Central memory CD8-positive, alpha-beta T cell (primary cell): ENCODE measurements at regions not wholly inside any gene's neighbourhood (a gene's known extent, or its start where the extent isn't known, plus 50 kb on each side); places are given as distances from the start of the nearest gene placed in this dataset.
"Not testable (repeated sequence)": the region's sequence is repeated elsewhere in the genome, so short reads cannot be mapped to it uniquely, and the experiment has no call there.

Experiments used
- ATAC-seq: fragments of 150-1000 bp; cut with Tn5 transposase; replicated peaks from 2 replicates; pipeline ENCODE4 v1.10.0; 2022; ENCODE audit warnings: mild to moderate bottlenecking, moderate FRiP score, moderate number of reproducible peaks; ENCODE audit not compliant: poor library complexity, severe bottlenecking; ENCODE audit errors: extremely low read depth
- DNase-seq, 2 donors: peaks; one replicate each; pipeline ENCODE4 v3.0.0; 2021; ENCODE audit warnings: low spot score in 2 of 2
- H3K27ac Mint-ChIP-seq: one replicate; pipeline ENCODE4 v1.8.0; 2022; ENCODE audit warnings: low read depth, mild to moderate bottlenecking, moderate library complexity, mixed read lengths
- H3K27me3 Mint-ChIP-seq: one replicate; pipeline ENCODE4 v1.8.0; 2022; ENCODE audit warnings: mixed read lengths
- H3K36me3 Mint-ChIP-seq: one replicate; pipeline ENCODE4 v1.8.0; 2022; ENCODE audit warnings: mild to moderate bottlenecking, moderate library complexity, mixed read lengths; ENCODE audit not compliant: insufficient read depth
- H3K4me1 Mint-ChIP-seq: one replicate; pipeline ENCODE4 v1.8.0; 2022; ENCODE audit warnings: mixed read lengths
- H3K4me3 Mint-ChIP-seq: one replicate; pipeline ENCODE4 v1.8.0; 2022; ENCODE audit warnings: mild to moderate bottlenecking, moderate library complexity, mixed read lengths
- H3K9me3 Mint-ChIP-seq: one replicate; pipeline ENCODE4 v1.8.0; 2022; ENCODE audit warnings: mixed read lengths

DNA sequence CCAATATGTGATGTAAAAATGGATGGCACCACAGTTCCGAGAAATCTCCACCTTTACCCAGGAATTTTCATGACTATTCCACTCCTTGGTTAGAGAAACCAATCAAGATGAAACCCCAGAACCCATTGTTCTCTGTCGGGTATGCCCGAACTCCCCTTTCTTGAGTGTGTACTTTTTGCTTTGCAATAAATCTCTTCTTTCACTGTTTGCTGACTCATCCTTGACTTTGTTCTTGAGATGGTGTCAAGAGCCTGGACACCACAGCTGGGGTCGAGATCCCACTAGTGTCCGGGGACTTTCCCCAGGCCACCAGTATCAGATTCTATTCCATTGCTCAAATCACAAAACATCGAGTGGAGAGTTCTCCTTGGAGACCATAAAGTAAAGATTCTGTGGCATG lies 240.9 kb downstream of the FAM72C start:
- H3K36me3 Mint-ChIP-seq, H3K9me3 Mint-ChIP-seq, DNase-seq, H3K4me1 Mint-ChIP-seq, H3K4me3 Mint-ChIP-seq, ATAC-seq: not testable (repeated sequence)
- Mint-ChIP-seq H3K27me3 (peaks cover 10% of the 10 kb centered on the region), H3K27ac (peak overlapping the region; percentile 6)

- Mint-ChIP-seq H3K4me3 (peak overlapping the region; percentile 68), H3K27ac (peak overlapping the region; percentile 92), H3K27me3 (peaks cover 10% of the 10 kb centered on the region)
- not testable (repeated sequence) for H3K9me3 Mint-ChIP-seq, H3K4me1 Mint-ChIP-seq, H3K36me3 Mint-ChIP-seq
- DNase-seq (peak in 1 of 2 donors; percentile 53), ATAC-seq (peak; percentile 72)
These were observed 242.2 kb downstream of the FAM72C start for GRCh38 chr1:143729449-143730111.

DNA sequence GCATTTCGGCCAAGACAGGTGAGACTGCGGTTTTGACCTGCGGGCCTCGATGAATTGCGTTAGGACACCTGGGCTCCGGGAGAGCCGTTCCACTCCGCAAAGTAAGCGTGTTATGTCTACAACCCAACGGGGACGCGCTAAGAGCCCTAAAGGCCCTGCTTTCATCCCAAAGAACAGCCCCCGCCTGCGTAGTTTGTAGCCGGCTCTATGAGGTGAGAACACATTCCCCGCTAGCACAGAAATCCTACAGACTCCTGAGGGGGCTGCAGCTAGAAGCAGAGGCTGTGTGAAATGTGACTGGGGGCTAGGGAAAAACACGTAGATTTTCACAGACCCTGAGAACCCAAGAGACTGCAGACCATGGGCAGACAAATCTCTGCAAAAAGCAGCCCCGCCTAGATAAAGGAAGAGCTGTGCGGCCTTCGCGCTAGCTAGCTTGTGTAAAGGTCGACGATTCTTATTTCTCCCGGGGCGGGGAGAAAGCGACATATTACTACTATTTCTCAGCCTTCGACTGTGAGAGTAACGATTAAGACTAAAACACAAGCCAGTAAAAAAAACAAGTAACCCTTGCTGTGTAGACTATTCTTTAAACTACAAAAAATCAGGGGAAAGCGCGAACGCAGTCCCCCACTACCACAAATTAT lies 242.9 kb downstream of the FAM72C start:
- H3K9me3 Mint-ChIP-seq, H3K36me3 Mint-ChIP-seq, H3K4me1 Mint-ChIP-seq, DNase-seq: not testable (repeated sequence)
- peak; percentile 85 for ATAC-seq
- H3K27ac Mint-ChIP-seq: peak overlapping the region; percentile 92
- peaks cover 10% of the 10 kb centered on the region for H3K27me3 Mint-ChIP-seq
- peak overlapping the region; percentile 68 for H3K4me3 Mint-ChIP-seq

- Mint-ChIP-seq H3K36me3 (peaks cover 5% of the 10 kb centered on the region), H3K4me3 (no peak overlapping the region), H3K27ac (no peak overlapping the region), H3K9me3 (no peaks in the 10 kb centered on the region), H3K4me1 (no peaks in the 10 kb centered on the region), H3K27me3 (peaks cover 9% of the 10 kb centered on the region)
- DNase-seq: no peak
- ATAC-seq: no peak
These were observed 244.5 kb downstream of the FAM72C start for GRCh38 chr1:143727263-143727662.

GRCh38 chr1:143721024-143721373 lies 250.8 kb downstream of the FAM72C start:
- H3K36me3 Mint-ChIP-seq: no peaks in the 10 kb centered on the region
- H3K9me3 Mint-ChIP-seq: no peaks in the 10 kb centered on the region
- peaks cover 10% of the 10 kb centered on the region for H3K4me1 Mint-ChIP-seq
- peak overlapping the region; percentile 77 for H3K4me3 Mint-ChIP-seq
- DNase-seq: no peak
- peak overlapping the region; percentile 32 for H3K27ac Mint-ChIP-seq
- H3K27me3 Mint-ChIP-seq: peaks cover 20% of the 10 kb centered on the region
- ATAC-seq: no peak

- no peak for DNase-seq
- Mint-ChIP-seq H3K27me3 (peaks cover 20% of the 10 kb centered on the region), H3K9me3 (no peaks in the 10 kb centered on the region), H3K4me1 (peaks cover 10% of the 10 kb centered on the region), H3K4me3 (peak overlapping the region; percentile 77), H3K27ac (peak overlapping the region; percentile 32), H3K36me3 (no peaks in the 10 kb centered on the region)
- peak; percentile 54 for ATAC-seq
These were observed 251.4 kb downstream of the FAM72C start for GRCh38 chr1:143720087-143721023.

DNA sequence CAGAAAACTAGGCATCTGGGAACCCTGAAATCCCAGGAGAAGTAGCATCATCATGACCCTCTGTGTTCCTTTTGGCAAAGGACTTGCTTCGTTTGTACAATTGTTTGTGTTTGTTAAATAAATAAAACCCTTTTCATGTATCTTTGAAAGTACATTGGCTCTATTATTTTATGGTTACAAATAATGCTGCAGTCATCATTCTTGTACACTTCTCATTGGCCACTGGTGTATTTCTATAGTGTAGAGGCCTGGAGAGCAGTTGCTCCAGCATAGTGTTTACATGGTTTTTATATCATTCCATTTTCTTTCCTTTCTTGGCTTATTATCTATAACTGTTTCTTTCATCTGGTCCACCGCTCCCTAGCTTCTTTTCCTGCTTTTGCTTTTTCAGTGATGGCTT lies 253.3 kb downstream of the FAM72C start:
- DNase-seq (no peak), ATAC-seq (no peak)
- H3K27ac Mint-ChIP-seq: no peak overlapping the region
- no peaks in the 10 kb centered on the region for H3K36me3 Mint-ChIP-seq
- no peaks in the 10 kb centered on the region for H3K9me3 Mint-ChIP-seq
- peaks cover 10% of the 10 kb centered on the region for H3K4me1 Mint-ChIP-seq
- H3K4me3 Mint-ChIP-seq: no peak overlapping the region
- H3K27me3 Mint-ChIP-seq: peaks cover 26% of the 10 kb centered on the region

DNA sequence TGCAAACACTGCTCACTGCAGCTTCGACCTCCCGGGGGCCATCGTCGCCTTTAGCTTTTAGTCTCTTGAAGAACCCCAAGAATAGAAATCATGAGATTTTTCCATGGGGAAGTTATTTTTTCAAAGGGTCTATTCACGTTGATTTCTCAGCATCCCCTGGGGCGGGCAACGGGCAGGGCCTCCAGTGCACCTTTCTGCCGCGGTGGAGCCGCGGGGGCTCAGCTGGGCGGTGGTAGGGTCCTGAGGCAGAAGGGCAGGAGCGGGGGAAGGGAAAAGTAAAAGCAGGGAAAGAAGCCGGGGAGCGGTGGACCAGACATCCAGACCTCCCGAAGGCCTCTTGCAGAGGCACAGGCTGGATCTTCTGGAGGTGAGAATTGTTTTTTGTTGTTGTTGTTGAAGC lies 253.8 kb downstream of the FAM72C start:
- H3K36me3 Mint-ChIP-seq: no peaks in the 10 kb centered on the region
- no peak overlapping the region for H3K4me3 Mint-ChIP-seq
- H3K27me3 Mint-ChIP-seq: peaks cover 21% of the 10 kb centered on the region

GRCh38 chr1:143717434-143717833 lies 254.4 kb downstream of the FAM72C start:
- Mint-ChIP-seq H3K27me3 (peaks cover 20% of the 10 kb centered on the region), H3K4me1 (peaks cover 10% of the 10 kb centered on the region), H3K27ac (no peak overlapping the region), H3K36me3 (no peaks in the 10 kb centered on the region), H3K4me3 (no peak overlapping the region), H3K9me3 (no peaks in the 10 kb centered on the region)
- ATAC-seq (no peak), DNase-seq (no peak)

More for the DNA sequence above, 253.8 kb downstream of the FAM72C start:
- DNase-seq (no peak), ATAC-seq (no peak)
- peaks cover 10% of the 10 kb centered on the region for H3K4me1 Mint-ChIP-seq
- H3K9me3 Mint-ChIP-seq: no peaks in the 10 kb centered on the region
- H3K27ac Mint-ChIP-seq: no peak overlapping the region

DNA sequence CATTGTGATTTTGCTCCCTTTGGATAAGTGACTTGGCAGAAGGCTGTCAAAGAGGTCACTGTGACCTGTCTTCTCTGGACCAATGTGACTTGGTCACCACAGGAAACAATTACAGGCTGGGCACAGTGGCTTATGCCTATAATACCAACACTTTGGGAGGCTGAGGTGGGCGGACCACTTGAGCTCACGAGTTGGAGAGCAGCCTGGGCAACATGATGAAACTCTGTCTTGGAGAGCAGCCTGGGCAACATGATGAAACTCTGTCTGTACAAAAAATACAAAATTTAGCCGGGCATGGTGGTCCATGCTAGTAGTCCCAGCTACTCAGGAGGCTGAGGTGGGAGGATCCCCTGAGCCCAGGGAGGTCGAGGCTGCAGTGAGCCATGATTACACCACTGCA lies 256.9 kb downstream of the FAM72C start:
- not testable (repeated sequence) for ATAC-seq, DNase-seq, H3K27ac Mint-ChIP-seq, H3K4me1 Mint-ChIP-seq, H3K36me3 Mint-ChIP-seq, H3K9me3 Mint-ChIP-seq, H3K4me3 Mint-ChIP-seq
- peaks cover 20% of the 10 kb centered on the region for H3K27me3 Mint-ChIP-seq

DNA sequence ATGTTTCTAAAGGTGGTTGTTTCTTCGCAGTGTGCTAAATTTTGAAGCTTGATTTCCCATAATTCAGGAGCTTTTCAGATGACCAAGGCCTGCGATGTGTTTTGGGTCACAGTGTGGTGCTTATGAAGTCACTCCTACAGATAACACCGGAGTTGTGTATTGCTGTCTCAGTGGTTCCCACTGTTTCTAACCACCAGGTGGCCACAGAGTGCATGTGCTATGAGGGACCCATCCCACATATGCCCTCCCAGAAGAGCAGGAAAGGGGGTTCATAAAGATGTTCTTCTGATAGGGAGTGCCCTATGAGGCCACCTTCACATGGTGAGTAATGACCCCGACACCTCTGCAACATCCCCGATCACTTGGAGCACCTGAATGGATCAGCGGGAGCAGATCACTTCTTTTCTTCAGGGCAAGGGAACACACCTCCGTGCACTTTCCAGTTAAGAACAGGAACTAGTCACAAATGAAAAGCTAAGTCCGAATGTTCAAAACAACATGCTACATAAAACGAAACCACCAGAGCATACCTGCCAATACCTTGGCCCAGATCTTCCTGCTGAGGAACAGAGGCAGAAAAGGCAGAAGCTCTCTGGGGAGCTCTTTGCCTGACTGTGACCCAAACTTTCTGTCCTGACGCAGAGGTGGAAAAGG lies 262.1 kb downstream of the FAM72C start:
- not testable (repeated sequence) for H3K9me3 Mint-ChIP-seq, ATAC-seq, H3K4me1 Mint-ChIP-seq, DNase-seq, H3K36me3 Mint-ChIP-seq, H3K27ac Mint-ChIP-seq, H3K4me3 Mint-ChIP-seq
- H3K27me3 Mint-ChIP-seq: peaks cover 23% of the 10 kb centered on the region

DNA sequence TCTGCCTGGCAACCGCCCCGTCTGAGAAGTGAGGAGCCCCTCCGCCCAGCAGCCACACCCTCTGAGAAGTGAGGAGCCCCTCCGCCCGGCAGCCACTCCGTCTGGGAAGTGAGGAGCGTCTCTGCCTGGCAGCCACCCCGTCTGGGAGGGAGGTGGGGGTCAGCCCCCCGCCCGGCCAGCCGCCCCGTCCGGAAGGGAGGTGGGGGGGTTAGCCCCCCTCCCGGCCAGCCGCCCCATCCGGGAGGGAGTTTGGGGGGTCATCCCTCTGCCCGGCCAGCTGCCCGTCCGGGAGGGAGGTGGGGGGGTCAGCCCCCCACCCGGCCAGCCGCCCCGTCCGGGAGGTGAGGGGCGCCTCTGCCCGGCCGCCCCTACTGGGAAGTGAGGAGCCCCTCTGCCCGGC lies 269.0 kb downstream of the FAM72C start:
- not testable (repeated sequence) for H3K36me3 Mint-ChIP-seq, ATAC-seq, DNase-seq, H3K9me3 Mint-ChIP-seq, H3K27ac Mint-ChIP-seq, H3K4me1 Mint-ChIP-seq, H3K4me3 Mint-ChIP-seq
- H3K27me3 Mint-ChIP-seq: peaks cover 31% of the 10 kb centered on the region
